ENCODE measurements at regions not wholly inside any gene's neighbourhood (a gene's known extent, or its start where the extent isn't known, plus 50 kb on each side); places are given as distances from the start of the nearest gene placed in this dataset.

GRCh38 chr3:18725668-18726407 lies 300.7 kb upstream of the SATB1 start:
- Histone ChIP-seq H3K4me2 (ENCODE audit: insufficient read depth, insufficient read length, low read length) (no peak overlapping the region), H3K56ac (ENCODE audit: insufficient read length, low read depth, low read length) (no peak overlapping the region), H4K91ac (ENCODE audit: insufficient read length, low read depth, low read length) (no peak overlapping the region), H2BK15ac (ENCODE audit: low read depth, low read length) (no peak overlapping the region), H4K5ac (ENCODE audit: insufficient read length, low read depth, low read length) (no peak overlapping the region), H2BK5ac (ENCODE audit: insufficient read length, low read length) (no peak overlapping the region), H2BK120ac (ENCODE audit: low read depth, low read length, poor library complexity, severe bottlenecking) (no peak overlapping the region), H3K23ac (ENCODE audit: insufficient read length, low read depth, low read length) (no peak overlapping the region), H3K14ac (ENCODE audit: insufficient read depth, low read length) (no peak overlapping the region), H3K9me3 (ENCODE audit: control insufficient read depth, low read depth, low read length) (no peaks in the 10 kb centered on the region), H3K4ac (ENCODE audit: low read depth, low read length) (no peak overlapping the region), H4K8ac (replicated peaks; ENCODE audit: insufficient read length, low read depth, low read length) (no peak overlapping the region), H2AFZ (ENCODE audit: low read length) (no peak overlapping the region), H3K9ac (ENCODE audit: extremely low read depth, insufficient read length, low read length) (no peak overlapping the region), H3K4me1 (ENCODE audit: insufficient read depth, low read length) (no peaks in the 10 kb centered on the region), H2BK20ac (ENCODE audit: low read depth, low read length, poor library complexity, severe bottlenecking) (no peak overlapping the region), H2BK12ac (ENCODE audit: insufficient read length, low read depth, low read length) (no peak overlapping the region), H4K20me1 (ENCODE audit: control insufficient read depth, insufficient read depth, insufficient read length) (no peaks in the 10 kb centered on the region), H3K23me2 (ENCODE audit: insufficient read length, low read depth, low read length, poor library complexity, severe bottlenecking) (no peaks in the 10 kb centered on the region), H3K79me2 (ENCODE audit: insufficient read depth, low read length) (no peaks in the 10 kb centered on the region), H3K18ac (ENCODE audit: insufficient read length, low read depth, low read length) (no peak overlapping the region), H2AK5ac (ENCODE audit: insufficient read length, low read length) (no peak overlapping the region), H3K27ac (ENCODE audit: insufficient read length, low read depth, low read length) (no peak overlapping the region), H3K79me1 (ENCODE audit: insufficient read depth, low read depth, low read length, poor library complexity, severe bottlenecking) (no peaks in the 10 kb centered on the region), H3T11ph (ENCODE audit: low read length) (no peak overlapping the region), H3K27me3 (ENCODE audit: insufficient read depth, low read length) (no peaks in the 10 kb centered on the region)
- no peaks in the 10 kb centered on the region for H3K27me3 Mint-ChIP-seq (ENCODE audit: low read depth)
- DNase-seq, result no peak
- no peak overlapping the region for H3K27ac Mint-ChIP-seq
- no peak overlapping the region for H3K4me3 Mint-ChIP-seq
- peaks cover 13 to 21% of the 10 kb centered on the region in 2 experiments for H3K4me1 Mint-ChIP-seq
- no peaks in the 10 kb centered on the region for H3K36me3 Mint-ChIP-seq (ENCODE audit: insufficient read depth in 1 of 3, low read depth in 3 of 3)
- H3K9me3 Mint-ChIP-seq, result no peaks in the 10 kb centered on the region
- no CpG with 5 or more reads among the region's 6 CpGs for WGBS (ENCODE audit: extremely low coverage, insufficient read length, low lambda C conversion rate)
- TF ChIP-seq CTCF (conservative IDR thresholded peaks at IDR 0.05), result no peak
